ENCODE measurements at regions not wholly inside any gene's neighbourhood (a gene's known extent, or its start where the extent isn't known, plus 50 kb on each side); places are given as distances from the start of the nearest gene placed in this dataset.
"Not testable (repeated sequence)": the region's sequence is repeated elsewhere in the genome, so short reads cannot be mapped to it uniquely, and the experiment has no call there.

DNA sequence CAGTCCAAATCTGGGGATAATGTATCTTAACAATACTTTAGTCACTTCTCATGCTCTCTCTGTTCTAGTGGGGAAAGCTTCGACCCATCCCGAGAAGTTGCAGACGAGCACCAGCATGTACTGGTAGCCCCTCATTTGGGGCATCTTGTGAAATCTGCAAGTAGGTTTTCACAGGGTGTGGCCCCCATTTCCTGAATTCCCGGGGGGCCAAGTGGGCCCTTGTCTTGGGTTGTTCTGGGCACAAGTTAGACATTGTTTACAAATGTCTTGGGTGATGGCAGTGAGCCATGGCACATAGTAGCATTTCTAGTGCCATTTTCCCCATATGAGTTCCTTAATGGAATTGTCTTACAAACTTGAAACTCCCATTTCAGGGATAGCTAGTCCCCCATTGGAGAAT, 216.7 kb upstream of the KCND2 start:
- no peak for DNase-seq

DNA sequence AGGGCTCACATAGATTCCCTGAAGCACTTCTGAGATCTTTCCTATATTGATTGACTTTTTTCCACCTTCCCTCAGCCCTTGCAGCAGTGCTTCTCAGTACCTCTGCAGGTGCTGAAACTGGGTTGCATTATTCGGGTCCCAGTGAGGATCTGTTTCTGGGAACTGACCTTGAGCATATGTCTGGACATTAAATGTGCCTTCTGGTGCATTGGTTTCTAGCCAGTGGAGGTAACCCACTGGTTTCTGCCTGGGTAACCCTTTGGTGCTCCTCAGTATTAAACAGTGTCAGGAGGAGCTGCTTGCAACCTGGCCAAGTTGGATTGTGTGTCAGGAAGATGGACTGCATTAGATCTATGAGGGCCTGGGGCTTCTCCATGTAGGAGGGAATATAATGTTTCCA, 213.3 kb upstream of the KCND2 start:
- no peak for DNase-seq

DNA sequence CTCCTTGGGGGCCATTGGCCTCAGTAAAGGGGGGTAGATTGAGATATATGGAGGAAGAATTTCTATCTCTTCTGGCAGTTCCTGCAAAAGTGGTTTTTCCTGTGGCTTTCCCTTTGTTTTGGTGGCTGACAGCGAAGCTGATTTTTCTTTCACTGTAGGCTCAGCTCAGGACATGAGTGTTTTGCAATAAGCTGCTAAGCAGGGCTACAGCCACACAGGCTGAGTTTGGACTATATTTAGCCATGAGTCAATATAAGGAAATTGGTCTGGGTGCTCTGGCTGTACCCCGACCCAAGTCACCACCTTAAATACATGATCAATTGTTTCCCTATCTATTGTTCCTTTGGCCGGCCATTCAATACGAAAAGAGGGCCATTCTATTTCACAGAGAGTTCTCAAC, 212.7 kb upstream of the KCND2 start:
- DNase-seq, result no peak

DNA sequence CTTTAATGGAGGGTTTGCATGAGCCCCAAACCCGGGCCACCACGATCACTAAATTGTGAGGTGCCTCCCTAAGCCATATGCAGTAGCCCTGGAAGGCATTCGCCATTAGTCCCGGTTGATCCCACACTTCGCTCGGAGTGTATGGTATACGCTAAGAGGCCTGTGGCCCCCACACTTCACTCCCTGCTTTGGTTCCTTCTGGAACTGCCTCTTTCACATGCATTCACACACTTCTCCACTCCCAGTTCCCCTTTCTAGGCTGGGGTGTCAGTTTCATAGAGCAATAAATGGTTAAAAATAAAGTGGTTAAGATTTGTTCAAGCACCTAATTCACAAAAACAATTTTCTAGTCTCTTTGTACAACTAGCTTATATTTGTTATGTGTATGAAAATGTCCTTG, 212.1 kb upstream of the KCND2 start:
- DNase-seq, result no peak

DNA sequence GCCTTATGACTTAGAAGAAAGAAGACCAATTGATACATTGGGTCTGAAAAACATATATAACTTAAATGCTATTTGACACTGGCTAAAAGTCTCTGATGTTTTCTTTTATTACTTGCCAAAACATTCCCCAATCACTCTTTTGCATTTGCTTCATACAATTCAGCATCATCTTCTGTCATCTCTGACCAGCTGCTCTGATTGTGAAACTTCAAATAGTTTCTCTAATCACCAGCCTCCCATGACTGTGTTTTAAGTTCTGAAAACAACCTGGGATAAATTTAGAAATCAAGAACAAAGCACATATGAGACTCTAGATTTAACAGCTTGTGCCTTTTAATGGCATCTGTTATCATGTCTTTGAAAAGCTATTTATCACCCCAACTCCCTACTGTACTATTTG, 208.4 kb upstream of the KCND2 start:
- DNase-seq, result no peak

DNA sequence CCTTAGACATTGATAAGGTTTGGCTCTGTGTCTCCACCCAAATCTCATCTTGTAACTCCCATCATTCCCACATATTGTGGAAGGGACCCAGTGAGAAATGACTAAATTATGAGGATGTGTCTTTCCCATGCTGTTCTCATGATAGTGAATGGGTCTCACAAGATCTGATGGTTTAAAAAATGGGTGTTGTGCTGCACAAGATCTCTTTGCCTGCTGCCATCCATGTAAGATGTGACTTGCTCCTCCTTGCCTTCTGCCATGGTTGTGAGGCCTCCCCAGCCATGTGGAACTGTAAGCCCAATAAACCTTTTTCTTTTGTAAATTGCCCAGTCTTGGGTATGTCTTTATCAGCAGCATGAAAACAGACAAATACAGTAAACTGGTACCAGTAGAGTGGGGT, 206.1 kb upstream of the KCND2 start:
- not testable (repeated sequence) for DNase-seq

DNA sequence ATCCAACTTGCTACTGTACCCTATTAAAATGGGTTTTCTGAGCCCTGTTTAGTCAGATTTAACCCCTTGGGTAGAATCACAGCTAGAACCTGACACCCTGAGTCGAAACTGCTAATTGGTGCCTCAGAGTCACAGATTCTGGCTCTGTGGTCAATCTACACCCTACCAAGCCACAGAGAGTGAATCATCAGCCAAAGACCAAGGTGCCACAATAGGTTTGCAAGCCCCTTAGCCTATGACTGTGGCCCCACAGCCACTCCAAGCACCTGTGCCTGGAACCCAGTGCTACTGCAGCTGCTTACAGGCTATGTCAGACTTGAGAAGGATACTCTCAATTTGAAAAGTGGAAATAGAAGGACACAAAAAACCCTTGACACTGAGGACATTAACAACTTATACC, 202.8 kb upstream of the KCND2 start:
- no peak for DNase-seq

DNA sequence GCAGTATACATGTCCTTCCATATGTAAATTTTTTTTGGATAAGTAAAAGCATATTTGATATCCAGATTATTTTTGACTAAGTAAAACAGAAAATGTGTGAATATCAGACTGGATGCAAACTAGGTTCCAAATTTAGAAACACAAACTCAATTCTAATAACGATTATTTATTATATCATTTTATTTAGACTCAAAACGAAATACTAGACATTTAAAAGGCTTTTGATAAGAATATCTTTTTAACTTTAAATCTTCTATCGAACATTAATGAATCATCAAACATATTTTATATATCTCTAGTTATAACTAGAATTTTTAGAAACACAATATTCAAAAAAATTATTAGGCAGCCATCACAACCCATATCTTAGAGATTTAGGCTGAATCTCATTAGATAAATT, 195.2 kb upstream of the KCND2 start:
- no peak for DNase-seq

DNA sequence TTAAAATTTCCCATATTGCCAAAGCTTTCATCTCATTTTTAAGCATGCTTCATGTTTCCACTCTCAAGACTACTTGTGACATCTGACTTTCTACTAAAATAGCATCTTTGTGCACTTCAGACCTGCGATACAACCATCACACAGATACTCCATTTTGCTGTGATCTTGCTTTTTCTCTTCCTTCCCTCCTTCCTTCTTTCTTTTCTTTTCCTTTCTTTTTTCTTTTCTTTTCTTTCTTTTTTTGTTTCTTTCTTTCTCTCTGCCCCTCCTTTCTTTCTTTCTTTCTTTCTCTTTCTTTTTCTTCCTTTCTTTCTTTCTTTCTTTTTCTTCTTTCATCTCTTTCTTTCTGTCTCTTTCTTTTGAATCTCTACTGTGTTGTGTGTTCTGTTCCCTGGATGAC, 194.0 kb upstream of the KCND2 start:
- DNase-seq, result no peak

DNA sequence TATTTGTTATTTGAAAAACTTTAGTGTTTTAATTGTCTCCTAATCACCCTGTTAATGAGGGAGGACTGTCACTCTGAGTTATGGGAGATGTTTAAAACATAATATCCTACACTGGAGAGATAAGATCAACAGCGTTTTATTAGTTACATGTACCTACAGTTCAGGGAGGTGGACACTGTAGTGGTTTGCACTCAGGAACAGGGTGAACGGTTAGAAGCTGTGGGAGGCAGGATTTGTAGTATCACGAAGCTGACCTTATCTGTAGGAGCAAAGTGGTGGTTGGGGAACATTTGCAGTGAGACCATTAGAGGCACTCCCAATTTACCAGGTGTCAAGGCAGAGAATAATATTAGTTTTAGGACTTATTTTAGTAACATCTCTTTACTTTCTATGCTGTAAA, 193.3 kb upstream of the KCND2 start:
- no peak for DNase-seq

DNA sequence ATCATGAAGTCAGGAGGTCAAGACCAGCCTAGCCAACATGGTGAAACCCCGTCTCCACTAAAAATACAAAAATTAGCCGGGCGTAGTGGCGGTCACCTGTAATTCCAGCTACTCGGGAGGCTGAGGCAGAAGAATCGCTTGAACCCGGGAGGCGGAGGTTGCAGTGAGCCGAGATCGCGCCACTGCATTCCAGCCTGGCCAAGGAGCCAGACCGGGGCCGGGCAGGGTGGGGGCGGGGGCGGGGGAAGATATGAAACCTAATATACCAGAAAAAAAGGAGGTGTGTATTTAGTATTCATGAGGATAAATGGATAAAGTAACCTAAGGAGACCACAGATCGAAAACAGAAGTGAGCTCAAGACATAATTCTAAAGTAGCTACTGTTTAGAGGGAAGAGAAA, 186.5 kb upstream of the KCND2 start:
- DNase-seq, result not testable (repeated sequence)

DNA sequence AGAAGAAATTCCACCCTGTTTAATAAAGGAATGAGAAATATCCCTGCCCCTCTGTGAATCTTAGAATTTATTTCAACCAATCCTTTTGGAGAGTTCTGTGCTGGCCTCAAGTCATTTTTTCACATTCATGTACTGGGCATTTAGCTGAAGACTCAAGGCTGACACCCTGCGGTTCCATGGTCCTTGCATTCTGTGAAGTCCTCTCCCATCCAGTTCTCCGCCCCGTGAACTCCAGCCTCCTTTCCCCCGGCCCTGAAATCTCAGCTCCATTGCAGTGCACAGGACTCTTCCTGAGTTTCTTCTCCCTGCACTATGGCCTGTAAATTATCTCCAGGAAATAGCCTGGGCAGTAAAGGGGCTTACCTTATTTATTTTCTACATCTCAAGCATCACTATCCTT, 183.0 kb upstream of the KCND2 start:
- DNase-seq, result no peak

DNA sequence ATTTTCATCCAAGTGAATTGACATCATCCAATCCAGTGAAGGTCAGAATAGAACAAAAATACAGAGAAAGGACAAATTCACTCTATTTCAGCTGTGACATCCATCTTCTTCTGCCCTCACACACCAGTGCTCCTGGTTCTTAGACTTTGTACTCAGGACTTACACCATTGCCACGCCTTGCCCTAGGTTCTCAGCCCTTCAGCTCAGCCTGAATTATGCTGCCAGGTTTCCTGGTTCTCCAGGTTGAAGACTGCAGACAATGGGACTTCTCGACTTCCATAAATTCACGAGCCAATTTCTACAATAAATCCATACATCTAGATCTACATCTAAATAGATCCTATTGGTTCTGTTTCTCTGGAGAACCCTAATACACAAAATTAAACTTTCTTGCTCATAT, 181.2 kb upstream of the KCND2 start:
- DNase-seq, result no peak

DNA sequence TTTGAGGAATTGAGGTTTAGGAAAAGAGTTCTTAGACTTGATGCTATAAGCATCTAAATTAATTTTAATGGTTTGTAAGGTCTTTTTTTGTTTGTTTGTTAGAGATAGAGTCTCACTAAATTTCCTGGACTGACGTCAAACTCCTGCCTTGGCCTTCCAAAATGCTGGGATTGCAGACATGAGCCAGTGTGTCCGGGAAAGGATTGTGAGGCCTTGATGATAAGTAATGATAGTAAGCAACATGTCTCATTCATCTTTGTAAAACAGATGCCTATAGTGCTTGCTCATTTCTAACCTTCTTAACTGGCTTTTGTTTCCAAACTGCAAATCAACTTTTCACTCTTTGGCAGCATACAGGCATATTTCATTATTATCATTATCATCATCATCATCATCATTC, 176.0 kb upstream of the KCND2 start:
- no peak for DNase-seq

DNA sequence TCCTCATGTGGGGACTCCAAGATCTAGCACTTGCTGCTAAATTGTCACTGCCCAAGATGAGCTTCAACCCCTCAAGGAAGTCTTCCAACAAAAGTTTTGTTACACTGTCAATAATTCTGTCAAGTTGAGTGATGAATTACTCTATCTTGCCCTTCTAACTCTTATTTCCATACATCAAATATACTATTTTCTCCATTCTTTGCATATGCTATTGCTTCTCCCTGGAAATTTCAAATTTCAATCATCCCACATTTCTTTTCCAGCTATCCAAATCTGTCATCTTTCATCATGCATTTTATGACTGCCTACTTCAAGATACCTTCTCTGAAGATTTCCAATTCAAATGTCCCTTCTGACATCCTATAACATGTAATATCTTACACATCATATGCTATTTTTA, 175.2 kb upstream of the KCND2 start:
- DNase-seq, result no peak

DNA sequence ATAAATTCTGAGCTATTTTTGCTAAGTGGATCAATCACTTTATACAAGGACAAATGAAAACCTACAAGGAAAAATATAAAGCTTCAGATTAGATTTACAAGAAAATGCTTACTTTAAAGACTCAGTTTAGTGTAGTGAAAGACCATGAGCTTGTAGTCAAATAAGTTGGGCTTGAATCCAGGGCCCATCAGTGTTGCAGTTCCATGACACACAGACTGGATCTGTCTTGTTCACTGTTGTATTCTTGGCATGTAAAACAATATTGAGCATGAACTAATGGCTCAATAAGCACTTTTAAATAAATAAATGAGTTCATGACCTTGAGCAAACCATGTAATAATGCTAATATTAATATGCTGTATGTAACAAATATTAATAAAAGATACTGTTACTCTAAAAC, 164.6 kb upstream of the KCND2 start:
- DNase-seq, result no peak

DNA sequence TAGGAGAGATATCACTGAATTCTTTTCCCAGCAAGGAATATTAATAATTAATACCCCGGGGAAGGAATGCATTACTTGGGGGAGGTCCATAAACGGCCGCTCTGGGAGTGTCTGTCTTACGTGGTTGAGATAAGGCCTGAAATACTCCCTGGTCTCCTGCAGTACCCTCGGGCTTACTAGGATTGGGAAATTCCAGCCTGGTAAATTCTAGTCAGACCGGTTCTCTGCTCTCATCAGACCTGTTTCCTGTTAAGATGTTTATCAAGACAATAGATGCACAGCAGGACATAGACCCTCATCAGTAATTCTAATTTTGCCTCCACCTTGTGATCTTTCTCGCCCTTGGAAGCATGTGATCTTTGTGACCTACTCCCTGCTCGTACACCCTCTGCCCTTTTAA, 162.8 kb upstream of the KCND2 start:
- no peak for DNase-seq

DNA sequence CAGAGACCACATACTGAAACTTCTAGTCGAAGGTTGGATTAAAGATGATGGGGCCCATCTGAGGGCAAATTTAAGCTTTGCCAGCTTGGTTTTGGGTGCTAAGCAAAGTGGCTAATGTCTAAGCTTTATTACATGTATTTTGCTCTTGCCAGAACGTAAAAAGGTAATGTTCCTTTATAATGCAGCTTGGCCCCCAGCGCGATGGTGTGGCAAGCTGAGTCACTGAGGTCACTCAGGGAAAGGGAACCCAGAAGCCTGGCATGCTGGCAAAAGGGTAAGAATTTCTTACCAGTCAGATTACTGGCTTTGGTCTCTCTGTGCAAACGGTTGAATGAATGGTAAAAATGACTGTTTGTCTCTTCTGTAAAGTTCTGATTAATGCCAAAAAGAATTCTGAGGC, 158.3 kb upstream of the KCND2 start:
- DNase-seq, result no peak

DNA sequence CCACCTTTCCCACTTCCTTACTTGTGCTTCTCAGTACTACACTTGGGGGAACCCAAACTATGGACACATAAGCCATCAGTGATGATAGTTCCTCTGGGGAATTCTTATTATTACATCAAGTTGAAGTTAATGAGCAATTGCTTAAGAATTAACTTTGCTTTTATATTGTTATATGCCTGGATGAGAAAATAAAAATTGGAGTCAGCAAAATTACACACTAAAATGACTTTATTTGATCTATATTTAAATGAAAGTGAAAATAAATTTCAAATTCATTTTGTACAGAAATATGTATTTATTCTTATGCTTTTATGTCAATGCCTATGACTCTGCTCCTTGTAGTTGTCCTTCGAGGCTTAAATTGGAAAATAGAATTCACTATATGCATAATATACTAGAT, 149.4 kb upstream of the KCND2 start:
- no peak for DNase-seq

DNA sequence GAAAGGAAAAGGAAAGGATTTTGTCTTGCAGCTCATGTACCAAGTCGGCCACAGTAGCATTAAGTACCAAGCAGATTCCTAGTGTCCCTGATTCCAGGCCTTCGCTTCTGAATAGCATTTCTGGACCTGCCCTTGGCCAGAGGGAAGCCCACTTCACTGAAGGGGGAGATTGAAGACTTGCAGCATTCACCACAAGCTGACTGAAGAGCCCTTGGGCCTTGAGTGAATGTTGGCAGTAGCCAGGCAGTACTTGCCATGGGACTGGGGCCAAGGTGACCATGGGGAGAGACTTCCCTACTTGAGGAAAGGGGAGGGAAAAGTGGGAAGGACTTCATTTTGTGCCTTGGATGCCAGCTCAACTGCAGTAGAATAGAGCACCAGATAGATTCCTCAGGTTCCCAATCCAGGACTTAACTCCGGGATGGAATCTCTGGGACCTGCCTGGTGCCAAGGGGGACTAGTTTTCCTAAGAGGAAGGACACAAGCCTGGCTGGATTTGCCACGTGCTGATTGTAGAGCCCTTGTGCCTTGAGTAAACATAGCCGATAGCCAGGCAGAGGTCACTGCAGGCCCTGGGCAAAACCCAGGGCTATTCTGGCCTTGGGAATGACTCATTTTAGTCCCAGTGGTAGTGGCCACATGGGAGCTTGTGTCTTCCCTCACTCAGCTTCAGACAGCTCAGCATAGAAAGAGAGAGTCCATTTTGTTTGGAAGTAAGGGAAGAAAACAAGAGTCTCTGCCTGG, 141.7 kb upstream of the KCND2 start:
- no peak for DNase-seq

DNA sequence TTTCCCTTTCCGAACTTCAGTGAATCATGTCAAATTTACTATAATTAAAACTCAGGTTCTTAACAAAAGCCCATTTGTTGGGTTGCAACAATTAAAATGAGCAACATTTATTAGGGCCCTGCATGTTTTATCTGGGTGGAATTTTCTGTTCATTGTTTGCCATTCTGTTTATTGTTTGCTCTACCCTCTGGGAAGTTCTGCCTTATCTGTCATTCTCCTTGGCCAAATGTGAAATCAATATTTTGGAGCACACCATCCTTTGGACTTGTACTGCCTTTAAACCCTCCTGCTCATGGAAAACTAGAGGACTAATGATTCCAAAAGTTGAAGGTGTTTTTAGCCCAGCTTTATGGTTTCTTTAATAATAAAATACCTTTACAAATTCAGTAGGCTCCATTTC, 134.5 kb upstream of the KCND2 start:
- DNase-seq, result no peak

DNA sequence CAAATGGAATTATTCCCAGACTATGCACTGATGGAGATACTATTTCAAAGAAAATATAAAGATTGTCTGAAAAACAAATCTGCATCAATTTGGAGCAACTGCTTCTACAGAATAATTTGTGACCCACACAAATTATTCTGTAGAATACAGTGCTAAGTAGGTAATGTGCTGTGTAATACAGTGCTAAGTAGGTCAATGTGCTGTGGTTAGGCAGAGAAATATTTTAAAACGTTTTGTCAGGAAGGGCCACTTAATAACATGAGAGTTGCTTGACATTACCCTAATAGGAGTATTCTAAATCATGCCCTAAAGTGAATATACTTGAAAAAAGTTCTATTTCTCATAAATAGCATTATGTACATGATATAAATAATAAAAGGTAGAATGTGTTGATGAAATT, 116.5 kb upstream of the KCND2 start:
- DNase-seq, result no peak

DNA sequence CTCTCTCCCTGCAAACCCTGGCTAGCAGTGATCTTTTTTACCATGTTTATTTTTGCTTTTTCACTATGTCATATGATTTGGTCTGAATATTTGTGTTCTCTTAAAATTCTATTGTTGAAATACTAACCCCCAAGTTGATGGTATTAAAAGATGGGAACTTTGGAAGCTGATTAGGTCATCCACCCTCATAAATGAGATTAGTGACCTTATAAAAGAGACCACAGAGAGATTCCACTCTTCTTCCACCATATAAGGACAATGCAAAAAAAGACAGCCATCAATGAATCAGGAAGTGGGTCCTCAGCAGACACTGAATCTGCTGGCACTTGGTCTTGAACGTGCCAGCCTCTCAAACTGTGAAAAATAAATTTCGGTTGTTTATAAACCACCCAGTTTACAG, 112.8 kb upstream of the KCND2 start:
- DNase-seq, result no peak

DNA sequence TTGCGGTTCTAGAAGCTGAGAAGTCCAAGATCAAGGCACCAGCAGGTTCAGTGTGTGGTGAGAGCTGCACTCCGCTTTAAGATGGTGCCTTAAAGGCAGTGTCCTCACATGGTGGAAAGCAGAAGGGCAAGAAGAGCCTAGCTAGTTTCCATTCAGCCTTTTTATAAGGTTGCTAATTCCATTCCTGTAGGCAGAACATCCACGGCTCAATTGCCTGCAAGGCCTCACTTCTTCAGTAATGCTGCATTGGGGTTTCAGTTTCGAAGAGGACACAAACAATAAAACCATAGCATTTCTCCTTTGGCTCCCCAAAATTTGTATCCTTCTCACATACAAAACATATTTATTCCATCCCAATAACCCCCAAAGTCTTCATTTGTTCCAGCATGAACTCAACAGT, 109.5 kb upstream of the KCND2 start:
- no peak for DNase-seq

DNA sequence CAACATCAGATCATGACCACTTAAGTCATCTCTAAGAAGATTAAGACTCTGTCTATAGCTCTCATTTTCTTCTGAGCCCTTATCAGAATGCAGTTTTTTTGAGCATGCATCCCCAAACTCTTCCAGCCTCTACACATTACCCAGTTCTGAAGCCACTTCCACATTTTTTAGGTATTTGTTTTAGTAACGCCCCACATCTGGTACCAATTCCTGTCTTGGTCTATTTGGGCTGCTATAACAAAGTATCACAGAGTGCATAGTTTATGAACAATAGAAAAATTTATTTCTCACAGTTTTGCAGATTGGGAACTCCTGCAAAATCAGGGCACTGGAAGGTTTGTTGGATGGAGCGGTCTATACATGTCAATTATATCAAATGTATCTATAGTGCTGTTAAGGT, 107.7 kb upstream of the KCND2 start:
- DNase-seq, result no peak

DNA sequence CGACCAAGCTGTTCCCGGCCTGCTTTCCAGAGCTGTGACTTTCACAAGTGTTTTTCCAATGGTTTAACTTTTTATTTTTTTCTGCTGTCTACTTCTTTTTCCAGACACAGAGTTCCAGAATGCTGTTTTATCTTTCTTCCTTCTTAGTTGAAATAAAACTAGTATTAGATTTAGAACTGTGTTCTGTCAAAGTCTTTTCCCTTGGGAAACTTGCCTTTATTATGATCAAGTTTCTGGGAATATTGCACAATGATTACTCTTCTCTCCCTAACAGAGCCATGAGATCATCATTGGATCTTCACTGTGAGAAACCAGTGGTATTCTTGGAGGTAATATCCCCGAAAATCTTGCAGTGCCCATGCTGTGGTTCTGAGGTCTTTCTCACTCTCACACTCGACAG, 104.9 kb upstream of the KCND2 start:
- DNase-seq, result no peak
